GM19438 (cell line): ENCODE measurements at regions not wholly inside any gene's neighbourhood (a gene's known extent, or its start where the extent isn't known, plus 50 kb on each side); places are given as distances from the start of the nearest gene placed in this dataset.

Source experiments
- ATAC-seq: cut with Tn5 transposase; IDR thresholded peaks from one replicate; pipeline ENCODE4 v1.9.1; 2021; ENCODE audit warnings: low read depth; ENCODE audit not compliant: unreplicated experiment

DNA sequence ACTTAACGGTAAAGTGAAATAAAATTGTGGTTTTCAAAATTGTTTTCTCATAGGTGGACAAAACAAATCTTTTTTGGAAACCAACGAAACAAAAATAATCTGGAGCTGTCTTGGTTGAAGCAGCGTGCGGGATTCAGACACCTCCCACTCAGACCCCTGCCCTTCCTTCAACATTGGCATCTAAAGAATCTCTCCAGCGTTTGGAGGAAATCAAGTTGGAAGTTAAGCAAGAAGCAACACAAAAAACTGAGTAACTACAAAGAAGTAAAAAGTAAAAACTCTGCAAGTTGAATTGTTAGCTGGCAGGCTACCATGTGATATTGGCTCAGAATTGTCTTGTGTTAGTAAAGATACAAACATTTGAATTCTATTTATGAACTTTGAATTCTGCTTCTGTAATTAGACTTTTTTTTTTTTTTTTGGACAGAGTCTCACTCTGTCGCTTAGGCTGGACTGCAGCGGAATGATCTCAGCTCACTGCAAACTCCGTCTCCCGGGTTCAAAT is 361.0 kb upstream of the PMFBP1 start:
- ATAC-seq = no peak

DNA sequence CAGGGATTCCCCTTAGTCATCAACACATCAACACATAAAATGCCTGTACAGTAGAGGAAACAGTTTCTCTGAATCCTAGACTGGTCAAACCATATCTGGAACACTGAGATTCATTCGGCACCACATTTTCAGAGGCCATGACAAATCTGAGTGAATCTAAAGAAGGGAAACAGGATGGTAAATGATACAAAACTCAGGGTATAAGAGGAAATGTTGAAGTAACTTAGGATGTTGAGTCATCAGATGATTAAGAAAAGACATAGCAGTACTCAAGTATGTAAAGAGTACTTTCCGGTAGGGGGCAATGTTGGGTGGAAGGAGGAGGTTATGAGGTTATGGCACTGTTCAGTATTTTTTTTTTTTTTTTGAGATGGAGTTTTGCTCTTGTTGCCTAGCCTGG is 358.5 kb upstream of the PMFBP1 start:
- ATAC-seq = no peak

DNA sequence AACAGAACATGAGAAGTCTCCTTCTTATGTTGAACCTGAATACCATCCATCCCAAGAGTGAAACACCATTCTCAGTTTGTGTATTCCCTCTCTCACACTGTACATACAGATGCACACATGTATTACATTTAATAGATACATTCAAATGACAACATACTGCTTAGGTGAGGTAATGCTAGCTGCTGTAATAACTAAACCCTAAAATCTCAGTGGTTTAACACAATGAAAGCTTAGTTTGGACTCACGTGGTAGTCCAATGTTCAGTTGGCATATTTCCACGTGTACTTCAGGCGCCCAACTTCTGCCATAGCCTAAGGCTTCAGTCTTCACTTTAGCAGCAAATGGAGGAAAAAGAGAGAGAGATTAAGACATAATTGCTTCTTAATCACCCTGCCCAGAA is 351.1 kb upstream of the PMFBP1 start:
- no peak for ATAC-seq

DNA sequence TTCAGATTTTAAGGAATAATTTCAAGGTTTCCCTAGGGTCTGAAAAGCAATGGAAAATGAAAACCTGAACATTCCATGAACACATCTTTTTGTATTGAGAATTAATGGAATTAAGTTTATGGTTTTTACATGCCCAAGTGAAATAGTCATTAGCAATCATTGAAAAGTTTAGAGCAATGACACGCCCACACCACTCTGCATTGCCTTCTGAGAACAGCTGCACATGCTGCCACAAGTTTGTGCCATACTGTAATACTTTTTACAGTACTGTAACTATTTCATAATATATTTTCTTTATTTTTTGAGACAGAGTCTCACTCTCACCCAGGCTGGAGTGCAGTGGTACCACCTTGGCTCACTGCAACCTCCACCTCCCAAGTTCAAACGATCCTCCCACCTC is 345.2 kb upstream of the PMFBP1 start:
- ATAC-seq = no peak

DNA sequence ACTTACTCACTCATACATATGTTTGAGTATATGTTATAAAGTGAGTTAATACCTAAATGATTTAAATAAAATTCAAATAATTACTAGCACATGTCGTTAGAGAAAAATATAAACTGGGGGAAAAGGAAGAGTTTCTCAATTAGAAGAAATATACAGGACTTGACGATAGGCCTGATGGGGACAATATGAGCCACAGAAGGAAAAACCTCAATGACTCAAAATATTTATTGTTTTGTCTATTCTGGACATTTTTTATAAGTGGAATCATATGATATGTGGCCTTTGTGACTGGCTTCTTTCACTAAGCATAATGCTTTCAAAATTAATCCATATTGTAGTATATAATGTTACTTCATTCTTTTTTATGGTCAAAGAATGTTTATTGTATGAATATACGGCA is 339.2 kb upstream of the PMFBP1 start:
- ATAC-seq = no peak

DNA sequence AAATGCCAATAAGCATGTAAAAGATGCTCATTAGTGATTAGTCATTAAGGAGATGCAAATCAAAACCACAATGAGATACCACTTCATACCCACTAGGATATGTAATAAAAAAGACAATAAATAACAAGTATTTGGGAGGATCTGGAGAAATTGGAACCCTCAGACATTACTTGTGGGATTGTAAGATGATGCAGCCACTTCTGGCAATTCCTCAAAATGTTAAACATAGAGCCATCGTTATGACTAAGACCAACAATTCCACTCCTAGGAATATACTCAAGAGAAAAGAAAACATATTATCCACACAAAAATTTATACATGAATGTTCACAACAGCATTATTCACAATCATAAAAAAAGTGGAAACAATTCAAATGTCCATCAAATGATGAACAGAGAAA is 336.2 kb upstream of the PMFBP1 start:
- no peak for ATAC-seq

DNA sequence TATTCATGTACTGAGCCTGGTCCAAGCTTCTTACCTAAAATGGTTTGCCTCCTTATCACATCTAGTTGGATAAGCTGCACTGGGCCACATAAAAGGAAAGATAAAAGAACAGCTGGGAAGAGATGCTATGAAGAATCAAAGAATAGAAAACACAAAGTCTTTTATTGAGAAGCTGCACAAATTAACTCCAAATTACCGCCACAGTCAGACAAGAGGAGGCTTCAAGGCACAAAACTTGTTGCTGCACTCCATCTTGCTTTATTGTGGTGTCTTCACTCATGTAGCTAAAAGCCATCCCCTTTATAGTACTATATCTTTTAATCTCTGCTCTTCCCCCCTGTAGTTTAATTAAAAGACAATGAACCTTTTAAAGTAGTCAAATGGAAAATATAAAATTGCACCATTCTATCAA is 330.6 kb upstream of the PMFBP1 start:
- no peak for ATAC-seq

DNA sequence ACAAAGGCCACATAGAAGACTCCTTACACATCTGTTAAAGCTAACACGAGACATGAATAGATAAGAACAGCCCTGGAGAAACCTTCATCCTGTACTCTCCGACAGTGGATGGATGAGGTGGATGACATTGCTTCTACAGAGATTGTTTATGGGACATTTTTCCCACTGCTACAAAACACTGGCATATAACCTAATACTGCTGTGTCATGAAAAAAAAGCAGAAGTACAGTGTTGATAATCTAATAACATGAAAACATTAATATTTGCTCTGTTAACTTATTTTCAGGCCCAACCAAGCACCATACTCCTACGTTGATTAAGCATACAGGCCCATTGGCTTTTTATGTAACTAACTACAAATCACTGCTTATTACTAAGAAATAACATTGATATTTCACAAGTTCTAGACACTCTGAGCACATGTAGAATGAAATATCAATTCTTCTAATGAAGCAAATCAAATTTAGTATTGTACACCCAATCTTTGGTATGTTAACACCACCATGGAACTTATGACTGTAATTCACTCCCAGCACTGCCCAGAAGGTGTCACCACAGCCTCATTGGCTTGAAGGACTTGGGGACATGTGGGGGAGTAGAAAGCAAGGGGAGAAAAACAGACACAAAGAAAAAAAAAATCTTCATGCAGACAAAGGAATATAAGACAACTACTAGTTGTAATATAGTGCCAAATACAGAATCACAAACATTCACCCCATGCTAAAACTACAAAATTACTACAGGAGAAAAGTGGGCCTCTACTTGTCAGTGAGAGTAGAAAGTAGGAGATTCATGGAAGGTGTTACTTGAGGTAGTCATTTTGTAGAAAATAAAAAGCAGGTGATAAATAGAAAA is 330.0 kb upstream of the PMFBP1 start:
- peak; percentile 87 for ATAC-seq

DNA sequence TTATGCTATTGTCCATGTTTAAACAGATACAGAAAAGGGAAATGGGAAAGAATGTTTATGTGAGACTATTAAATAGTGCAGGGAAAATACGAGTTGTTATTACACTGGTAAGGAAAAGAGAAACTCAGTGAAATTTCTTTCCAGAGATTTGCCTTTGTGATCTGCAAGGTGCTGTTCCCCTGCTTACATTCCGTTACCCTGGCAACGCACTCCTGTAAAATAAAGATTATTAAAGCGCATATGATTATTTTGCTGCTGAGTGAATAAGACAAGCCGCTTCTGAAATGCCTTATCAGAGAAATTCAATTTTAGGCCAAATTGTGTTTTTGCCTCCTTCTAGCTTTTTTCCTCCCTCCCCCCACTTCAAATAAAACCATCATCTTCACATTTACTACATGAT is 328.6 kb upstream of the PMFBP1 start:
- ATAC-seq = no peak

DNA sequence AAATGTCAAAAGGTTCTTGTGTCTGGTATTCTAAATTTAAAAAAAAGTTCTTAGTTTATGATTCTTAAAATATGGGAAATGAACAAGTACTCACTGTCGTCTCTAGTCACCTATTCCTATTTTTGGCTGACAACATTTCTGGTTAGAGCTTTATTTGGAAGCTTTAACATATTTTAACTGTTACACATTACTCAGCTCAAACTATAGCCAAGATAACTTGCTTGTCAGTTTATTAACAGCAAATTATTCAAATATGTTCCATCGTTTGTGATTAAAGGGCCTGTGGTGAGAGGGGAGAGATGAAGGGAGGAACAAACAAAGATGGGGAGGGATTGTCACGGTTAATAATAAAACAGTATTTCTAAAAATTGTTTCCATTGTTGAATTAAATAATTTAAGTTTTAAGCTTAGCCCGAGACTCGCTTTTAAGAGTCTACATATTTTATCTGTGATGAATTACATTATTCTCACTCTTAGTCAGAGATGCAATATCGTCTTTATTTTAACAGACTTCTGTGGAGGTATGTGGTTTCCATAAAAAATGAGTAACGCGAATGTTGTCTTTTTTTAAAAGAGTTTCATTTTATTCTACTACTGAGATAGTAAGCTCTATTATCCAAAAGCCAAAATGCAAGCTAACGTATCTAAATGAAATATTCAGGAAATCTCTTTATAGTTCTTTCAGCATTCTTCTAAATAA is 321.9 kb upstream of the PMFBP1 start:
- no peak for ATAC-seq

DNA sequence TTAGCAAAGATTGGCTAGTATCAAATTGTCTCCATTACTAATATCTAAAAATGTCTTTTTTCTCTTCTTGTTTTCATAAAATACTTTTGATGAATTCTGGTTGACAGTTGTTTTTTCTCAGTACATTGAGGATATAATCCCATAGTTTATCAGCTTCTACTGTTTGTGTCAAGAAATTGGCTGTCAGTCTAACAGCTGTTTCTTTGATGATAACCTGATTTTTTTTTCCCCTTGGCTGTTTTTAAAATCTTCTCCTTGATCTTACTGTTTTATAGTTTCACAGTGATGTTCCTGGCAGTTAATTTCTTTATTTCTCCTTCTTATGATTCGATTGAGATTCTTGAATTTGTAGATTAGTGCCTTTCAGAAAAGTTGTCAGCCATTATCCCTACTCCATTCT is 315.3 kb upstream of the PMFBP1 start:
- no peak for ATAC-seq

DNA sequence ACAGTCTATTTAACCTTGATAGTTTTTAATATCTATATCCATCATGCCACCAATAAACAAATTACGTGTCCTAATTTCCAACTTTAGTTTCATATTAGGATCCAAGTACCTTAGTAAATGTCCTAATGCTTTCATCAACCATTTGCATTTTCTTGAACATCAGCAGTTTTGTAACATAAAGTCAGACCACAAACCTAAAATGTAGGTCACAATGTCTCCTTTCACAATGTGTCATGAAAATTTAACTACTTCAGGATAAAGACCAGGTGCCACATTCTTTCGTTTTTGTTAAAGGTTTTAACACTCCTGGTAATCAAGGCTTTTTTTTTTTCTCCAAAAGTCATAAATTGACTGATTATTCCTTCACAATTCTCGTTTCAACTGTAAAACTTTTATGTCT is 310.7 kb upstream of the PMFBP1 start:
- no peak for ATAC-seq

DNA sequence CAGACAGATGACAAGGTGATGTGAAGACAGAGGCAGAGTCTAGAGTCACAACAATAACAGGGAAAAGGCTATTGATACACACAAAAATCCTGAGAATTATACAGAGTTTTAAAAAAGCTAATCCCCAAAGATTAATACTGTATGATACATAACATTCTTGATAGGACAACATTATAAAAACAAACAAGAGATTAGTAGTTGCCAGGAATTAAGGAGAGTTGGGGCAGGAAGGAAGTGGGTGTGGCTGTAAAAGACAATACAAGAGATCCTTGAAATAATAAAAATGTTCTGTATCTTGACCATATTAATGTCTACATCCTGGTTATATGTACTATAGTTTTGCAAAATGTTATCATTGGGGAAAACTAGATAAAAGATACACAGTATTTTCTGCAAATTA is 309.5 kb upstream of the PMFBP1 start:
- ATAC-seq = no peak

DNA sequence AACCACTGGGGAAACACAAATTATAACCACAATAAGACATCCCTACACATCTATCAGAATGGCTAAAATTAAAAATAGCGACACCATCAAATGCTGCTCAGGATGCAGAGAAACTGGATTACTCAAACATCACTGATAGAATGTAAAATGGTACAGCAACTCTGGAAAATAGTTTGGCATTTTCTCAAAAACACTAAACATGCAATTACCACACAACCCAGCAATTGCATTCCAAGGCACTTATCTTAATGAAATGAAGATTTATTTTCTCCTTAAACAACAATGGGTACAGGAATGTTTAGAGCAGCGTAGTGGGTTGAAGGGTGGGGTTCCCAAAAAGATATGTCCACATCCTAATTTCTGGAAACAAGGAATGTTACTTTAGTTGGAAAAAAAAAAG is 309.0 kb upstream of the PMFBP1 start:
- ATAC-seq = no peak

DNA sequence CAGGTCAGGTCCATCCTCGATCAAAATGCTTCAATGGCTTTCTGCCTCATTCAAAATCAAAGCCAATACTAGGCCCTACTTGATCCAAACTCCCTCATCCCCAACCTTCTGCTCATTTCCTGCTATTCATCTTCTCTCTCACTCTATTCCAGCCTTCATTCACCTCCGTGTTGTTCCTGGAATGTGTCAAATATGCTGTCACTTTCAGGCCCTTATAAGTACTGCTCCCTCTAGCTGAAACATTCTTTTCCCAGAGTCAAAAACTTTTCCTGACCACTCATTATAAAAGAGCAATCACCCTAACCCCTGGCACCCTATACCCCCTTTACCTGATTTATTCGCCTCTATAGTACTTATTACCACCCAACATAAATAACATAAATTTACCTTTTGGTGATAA is 303.7 kb upstream of the PMFBP1 start:
- no peak for ATAC-seq

DNA sequence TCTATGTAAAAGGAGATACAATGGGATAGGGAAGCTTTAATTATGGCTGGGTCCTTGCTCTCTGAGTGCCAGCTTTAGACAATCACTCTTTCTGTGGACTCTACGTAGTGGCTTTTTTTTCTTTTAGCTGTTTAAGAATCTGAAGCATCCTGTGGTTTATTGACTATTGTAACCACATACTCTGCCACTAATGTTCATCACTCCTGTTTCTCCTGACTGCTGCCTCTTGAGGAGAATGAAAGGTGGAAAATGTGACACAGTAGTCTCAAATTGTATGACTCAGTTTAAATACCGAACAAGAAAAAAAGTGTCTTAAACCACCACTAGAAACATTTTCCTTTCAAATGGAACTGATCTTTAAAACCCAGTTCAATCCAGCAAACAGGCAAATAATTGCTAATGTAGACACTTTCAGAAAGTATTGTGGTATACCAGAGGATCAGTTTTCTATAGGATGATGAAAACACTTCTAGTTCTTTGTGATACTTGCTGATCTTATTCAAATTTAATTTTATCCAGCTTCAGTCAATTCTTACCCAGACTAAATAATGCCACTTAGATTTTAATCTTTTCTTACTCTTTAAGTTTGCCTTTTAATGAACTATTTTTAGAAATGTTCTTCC is 302.7 kb upstream of the PMFBP1 start:
- ATAC-seq = no peak

DNA sequence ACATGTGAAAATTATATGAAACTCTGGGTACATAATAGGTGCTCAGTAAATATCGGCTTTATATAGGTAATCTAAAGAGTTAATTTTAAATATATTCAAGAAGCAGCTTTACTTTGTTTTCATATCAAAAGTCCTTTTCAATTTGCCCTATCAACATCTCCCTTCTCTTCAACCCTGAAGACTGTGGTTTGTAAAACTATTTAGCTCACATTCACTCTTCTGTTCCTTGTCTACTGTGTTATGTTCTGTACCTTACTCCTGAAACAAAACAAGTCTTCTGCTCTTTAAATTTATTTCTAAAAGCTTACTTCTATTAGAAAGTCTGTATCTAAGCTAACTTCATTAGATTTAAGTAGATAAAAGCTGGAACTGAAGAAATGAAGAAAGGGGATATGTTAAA is 301.7 kb upstream of the PMFBP1 start:
- ATAC-seq = no peak

DNA sequence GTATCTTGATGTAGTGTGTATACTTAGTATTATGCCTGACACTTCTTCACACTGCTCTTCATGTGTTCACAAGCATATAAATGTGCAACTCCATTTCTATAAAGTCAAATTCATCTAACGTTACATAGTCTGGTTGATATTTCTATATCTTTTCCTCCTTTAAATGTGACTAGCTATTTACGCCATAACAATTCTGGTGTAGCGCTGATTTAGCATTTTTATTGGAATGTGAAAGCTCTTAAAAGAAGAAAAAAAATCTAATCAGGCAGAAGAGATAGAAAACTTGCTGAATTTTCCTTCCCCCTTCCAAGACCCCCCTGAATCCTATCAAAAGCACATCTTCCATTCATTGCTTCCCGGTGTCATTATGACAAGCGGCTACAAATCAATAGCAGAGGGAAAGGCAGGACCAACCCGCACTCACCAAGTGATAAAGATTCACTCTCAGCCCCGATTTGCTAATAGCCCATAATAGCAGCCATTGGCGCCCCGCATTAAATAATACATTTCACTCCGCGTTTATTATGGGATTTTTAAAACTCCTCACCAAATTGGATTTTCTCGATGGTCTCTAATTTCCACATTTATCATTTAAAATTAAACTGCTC is 299.5 kb upstream of the PMFBP1 start:
- no peak for ATAC-seq

DNA sequence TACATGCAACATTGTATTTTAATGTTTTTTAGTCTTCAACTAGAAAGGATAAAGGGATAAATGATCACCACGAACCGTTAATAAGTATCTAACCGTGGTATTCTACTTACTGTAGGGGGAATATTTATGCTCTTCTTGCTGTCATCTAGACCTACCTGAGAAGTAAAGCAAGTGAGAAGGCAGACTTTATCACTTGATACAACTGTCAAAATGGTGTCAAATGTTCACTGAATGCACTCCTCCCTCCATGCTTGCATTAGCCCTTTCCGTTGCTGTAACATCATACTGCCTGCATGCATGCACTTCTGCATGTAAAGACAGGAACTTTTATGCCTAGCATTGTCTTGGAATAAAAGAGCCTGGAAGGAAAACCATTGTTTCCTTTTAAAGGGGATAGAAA is 298.6 kb upstream of the PMFBP1 start:
- ATAC-seq = no peak

DNA sequence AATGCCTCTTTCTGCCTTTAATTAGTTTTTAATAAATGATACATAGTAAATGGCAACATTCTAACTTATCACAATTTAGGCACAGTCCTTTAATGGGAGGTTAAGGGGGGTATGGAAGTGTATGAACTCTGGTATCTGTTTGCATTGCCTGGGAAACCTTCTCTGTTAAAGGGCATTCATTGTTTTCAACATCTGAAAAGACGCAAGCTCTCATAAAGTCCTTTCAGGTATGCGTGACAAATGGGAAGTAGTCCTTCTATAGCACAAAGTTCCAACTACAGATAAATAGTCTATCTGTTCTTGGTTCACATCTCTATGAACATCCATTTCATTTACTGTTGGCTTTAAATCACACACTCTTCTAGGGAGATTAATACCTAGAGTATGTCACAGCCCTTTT is 298.0 kb upstream of the PMFBP1 start:
- ATAC-seq = no peak

DNA sequence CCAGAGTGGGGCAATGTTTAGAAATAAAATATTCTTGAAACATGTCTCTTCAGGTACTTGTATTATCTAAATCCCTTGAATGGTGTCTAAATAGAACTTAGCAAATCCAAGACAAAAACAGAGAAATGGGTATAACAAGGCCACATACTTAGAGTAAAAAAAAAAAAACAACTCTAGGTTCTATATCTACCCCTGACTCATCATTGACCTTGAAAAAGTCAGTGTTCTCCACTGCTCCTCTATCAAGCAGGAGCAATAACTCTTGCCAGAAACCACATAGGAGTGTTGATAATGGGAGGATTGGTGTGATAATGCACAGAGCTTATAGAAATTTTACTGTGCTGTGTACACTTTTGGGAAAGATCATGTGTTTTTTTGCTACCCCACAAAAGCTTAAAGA is 296.6 kb upstream of the PMFBP1 start:
- ATAC-seq = no peak
